K562 (cell line): ENCODE measurements at regions not wholly inside any gene's neighbourhood (a gene's known extent, or its start where the extent isn't known, plus 50 kb on each side); places are given as distances from the start of the nearest gene placed in this dataset.

Experiments
- ATAC-seq: fragments of 200-7000 bp; cut with Tn5 transposase; 3 replicates; pipeline ENCODE4 v1.9.1; 2020; ENCODE audit warnings: moderate library complexity
- BruUV-seq: library from RNA; stranded (reverse); fragments of 400-500 nt; replicated peaks from 2 replicates; lab custom pipeline; 2021; lab: Mats Ljungman, UMichigan
- CTCF ChIA-PET: fragments of 300-600 bp; formaldehyde crosslinking; extraction: SDS; loops from one replicate; lab custom pipeline; 2021; ENCODE audit warnings: low intra/inter-chr PET ratio; lab: Yijun Ruan, JAX
- POLR2A ChIA-PET: fragments of 300-600, 350-650 bp; sonication (Branson Sonifier 250); formaldehyde crosslinking; extraction: SDS; loops from one replicate; lab custom pipeline; 2021; ENCODE audit warnings: antibody characterized with exemption, inconsistent platforms; lab: Yijun Ruan, JAX
- DNase-seq, 4 experiments: peaks; one replicate each; pipeline versions ENCODE4 v3.0.0 to v3.0.0-alpha.2; 2011 to 2018; ENCODE audit warnings: low spot score in 3 of 4, mixed read lengths in 3 of 4; ENCODE audit errors: extremely low read depth in 1 of 4
- FAIRE-seq: peaks from 2 replicates; lab custom pipeline; 2011; peaks lifted over from hg19 to GRCh38; lab: Jason Lieb, UNC
- H2AFZ ChIP-seq: 2 replicates; pipeline ENCODE4 v1.6.0; 2011; ENCODE audit warnings: low read depth, low read length, control low read depth, inconsistent platforms
- H3K27ac ChIP-seq: fragments of 200-600 bp; 3 replicates; pipeline ENCODE4 v1.8.0; 2011; ENCODE audit warnings: low read depth, mild to moderate bottlenecking, control low read depth, inconsistent platforms, low read length, moderate library complexity, mixed read lengths; ENCODE audit errors: extremely low read depth
- H3K27me3 ChIP-seq, 2 experiments: fragments of 300-600 bp in 1 of 2; 2 replicates in 1 of 2; 3 replicates in 1 of 2; pipeline versions ENCODE4 v1.6.0 to v1.8.0; 2011; ENCODE audit warnings: inconsistent platforms in 2 of 2, low read length in 2 of 2, mild to moderate bottlenecking in 1 of 2, mixed read lengths in 1 of 2, moderate library complexity in 1 of 2; ENCODE audit not compliant: control insufficient read depth in 2 of 2, insufficient read depth in 2 of 2
- H3K36me3 ChIP-seq: fragments of 300-600 bp; 3 replicates; pipeline ENCODE4 v1.8.0; 2011; ENCODE audit warnings: mild to moderate bottlenecking, low read length, inconsistent platforms; ENCODE audit not compliant: control insufficient read depth, insufficient read depth
- H3K4me1 ChIP-seq, 2 experiments: fragments of 200-600 bp in 1 of 2; replicated peaks in 1 of 2; 2 replicates in 1 of 2; 3 replicates in 1 of 2; pipeline versions ENCODE4 v1.5.1 to v1.8.0; 2011; ENCODE audit warnings: inconsistent platforms in 2 of 2, low read length in 2 of 2, mild to moderate bottlenecking in 1 of 2, mixed read lengths in 1 of 2, moderate library complexity in 1 of 2; ENCODE audit not compliant: control insufficient read depth in 2 of 2, insufficient read depth in 2 of 2
- H3K4me2 ChIP-seq: 2 replicates; pipeline ENCODE4 v1.6.1; 2011; ENCODE audit warnings: low read length, control low read depth, inconsistent platforms, mixed read lengths; ENCODE audit not compliant: insufficient read depth
- H3K4me3 ChIP-seq: fragments of 200-600 bp; sonication (generic), shearing (Covaris generic); 2 replicates; pipeline ENCODE4 v1.5.1; 2016; ENCODE audit warnings: control low read depth, inconsistent platforms
- H3K79me2 ChIP-seq: fragments of 200-600 bp; 3 replicates; pipeline ENCODE4 v1.8.0; 2011; ENCODE audit warnings: low read length, inconsistent platforms; ENCODE audit not compliant: control insufficient read depth, insufficient read depth
- H3K9ac ChIP-seq, 2 experiments: 2 replicates each; pipeline versions ENCODE4 v1.6.0 to v1.6.1; 2011; ENCODE audit warnings: low read depth in 2 of 2, low read length in 2 of 2, control low read depth in 1 of 2, inconsistent platforms in 1 of 2, mild to moderate bottlenecking in 1 of 2, mixed read lengths in 1 of 2; ENCODE audit not compliant: insufficient read depth in 1 of 2
- H3K9me1 ChIP-seq: one replicate; pipeline ENCODE4 v1.6.0; 2011; ENCODE audit warnings: inconsistent platforms, mild to moderate bottlenecking, low read length, moderate library complexity; ENCODE audit not compliant: control insufficient read depth, insufficient read depth
- H3K9me3 ChIP-seq: replicated peaks from 2 replicates; pipeline ENCODE4 v1.5.1; 2011; ENCODE audit warnings: low read depth, low read length, inconsistent platforms; ENCODE audit not compliant: control insufficient read depth, insufficient read depth
- H4K20me1 ChIP-seq: replicated peaks from 2 replicates; pipeline ENCODE4 v1.6.1; 2011; ENCODE audit warnings: low read length, inconsistent platforms, mixed read lengths; ENCODE audit not compliant: control insufficient read depth, insufficient read depth
- ATF7 ChIP-seq: fragments of 450-650 bp; IDR thresholded peaks from 2 replicates; pipeline ENCODE4 v1.7.1; 2014; ENCODE audit warnings: mild to moderate bottlenecking, moderate library complexity
- MEIS2 ChIP-seq: fragments of 450-650 bp; IDR thresholded peaks from 2 replicates; pipeline ENCODE4 v1.6.1; 2014; ENCODE audit warnings: mild to moderate bottlenecking; ENCODE audit not compliant: partially characterized antibody
- MYBL2 ChIP-seq, 2 experiments: fragments of 450-650 bp in 1 of 2; sonication (generic) in 1 of 2; formaldehyde crosslinking in 1 of 2; IDR thresholded peaks; 2 replicates each; pipeline versions ENCODE4 v1.6.1 to v1.8.1; 2017 to 2022; ENCODE audit warnings: borderline replicate concordance in 1 of 2, inconsistent platforms in 1 of 2, low read depth in 1 of 2, mild to moderate bottlenecking in 1 of 2, missing genetic modification reagents in 1 of 2, moderate library complexity in 1 of 2
- NCOA6 ChIP-seq: fragments of 450-650 bp; IDR thresholded peaks from 2 replicates; pipeline ENCODE4 v1.6.1; 2017; ENCODE audit warnings: mild to moderate bottlenecking
- RBM22 ChIP-seq: fragments of 200-400 bp; formaldehyde crosslinking; IDR thresholded peaks from 2 replicates; pipeline ENCODE4 v1.6.1; 2018; ENCODE audit warnings: low read length, low read depth; ENCODE audit not compliant: poor library complexity, severe bottlenecking
- SMAD4 ChIP-seq: fragments of 250-450 bp; sonication (Bioruptor Pico); conservative IDR thresholded peaks from 2 replicates; pipeline ENCODE4 v1.8.0; 2021; ENCODE audit warnings: inconsistent platforms, mild to moderate bottlenecking, moderate library complexity
- TCFL5 ChIP-seq: fragments of 250-450 bp; sonication (Bioruptor Pico); conservative IDR thresholded peaks from 2 replicates; pipeline ENCODE4 v1.6.1; 2021; ENCODE audit warnings: mild to moderate bottlenecking, moderate library complexity, matching md5 sums
- THRAP3 ChIP-seq: fragments of 450-650 bp; IDR thresholded peaks from 2 replicates; pipeline ENCODE4 v1.6.1; 2016; ENCODE audit warnings: mild to moderate bottlenecking, inconsistent platforms, borderline replicate concordance
- XRCC5 ChIP-seq: fragments of 200-400 bp; formaldehyde crosslinking; IDR thresholded peaks from 2 replicates; pipeline ENCODE4 v1.6.1; 2017; ENCODE audit warnings: low read depth, mild to moderate bottlenecking, low read length
- WGBS: fragments of 100-300 bp; shearing (Covaris generic); methylation state at CpG from one replicate; pipeline ENCODE4 v1.1.6; 2016; ENCODE audit warnings: low coverage, mixed read lengths; ENCODE audit not compliant: insufficient coverage; ENCODE audit errors: missing lambda C conversion rate; 5-methylcytosine and 5-hydroxymethylcytosine counted together
- in situ Hi-C: fragments of 300-500 bp; cut with MboI; formaldehyde crosslinking; loops from 4 replicates; pipeline ENCODE4 v1.15.0; 2018; ENCODE audit warnings: inconsistent platforms, mixed read lengths
- intact Hi-C: fragments of 100-400 bp; cut with micrococcal nuclease; formaldehyde crosslinking; loops from 2 replicates; pipeline ENCODE4 v1.14.2; 2022

GRCh38 chrX:19176901-19177630 lies 54.8 kb upstream of the ADGRG2 start:
- BruUV-seq: no TSS peak
- no peak for TF ChIP-seq RBM22
- no peak for TF ChIP-seq THRAP3
- no peak for TF ChIP-seq NCOA6
- TF ChIP-seq TCFL5: no peak
- TF ChIP-seq ATF7: no peak
- no peak for TF ChIP-seq XRCC5
- no peak for TF ChIP-seq SMAD4
- TF ChIP-seq MEIS2: no peak
- no peak for TF ChIP-seq MYBL2 (IDR thresholded peaks at IDR 0.05; ENCODE audit: low read depth)
- TF ChIP-seq MYBL2 (CRISPR knock-in tag; IDR thresholded peaks at IDR 0.05; ENCODE audit: borderline replicate concordance): no peak
- Histone ChIP-seq H3K27me3 (no peaks in the 10 kb centered on the region; a peak in 1 of 5 replicates), H3K36me3 (no peaks in the 10 kb centered on the region), H3K9me1 (no peaks in the 10 kb centered on the region), H2AFZ (no peak overlapping the region), H3K4me1 (no peaks in the 10 kb centered on the region), H3K4me3 (no peak overlapping the region), H3K27ac (no peak overlapping the region), H3K9ac (no peak overlapping the region), H3K79me2 (no peaks in the 10 kb centered on the region), H3K9me3 (no peaks in the 10 kb centered on the region), H3K4me2 (no peak overlapping the region), H4K20me1 (no peaks in the 10 kb centered on the region)
- FAIRE-seq: no peak
- in situ Hi-C loops (no loop called here), intact Hi-C loops (no loop called here)
- ChIA-PET POLR2A (no interaction called here), CTCF (no interaction called here)
- ATAC-seq: no peak
- no peak for DNase-seq
- WGBS: 3% methylated on average over 3 of the region's 4 CpGs
